ENCODE measurements at regions not wholly inside any gene's neighbourhood (a gene's known extent, or its start where the extent isn't known, plus 50 kb on each side); places are given as distances from the start of the nearest gene placed in this dataset.
"Not testable (repeated sequence)": the region's sequence is repeated elsewhere in the genome, so short reads cannot be mapped to it uniquely, and the experiment has no call there.

GRCh38 chr6:58193209-58193608 is 875.8 kb downstream of the PRIM2 start:
- BruUV-seq (replicated peaks); H3K4me3 Mint-ChIP-seq (ENCODE audit: low read depth, unreplicated experiment); H3K36me3 Mint-ChIP-seq (ENCODE audit: insufficient read depth, unreplicated experiment); intact Hi-C loops (cut with micrococcal nuclease; ENCODE audit: unreplicated experiment); CTCF ChIA-PET; H3K27me3 Mint-ChIP-seq (ENCODE audit: unreplicated experiment); H3K9me3 Mint-ChIP-seq (ENCODE audit: low read depth, unreplicated experiment); H3K27ac Mint-ChIP-seq (ENCODE audit: unreplicated experiment); DNase-seq; H3K4me1 Mint-ChIP-seq (ENCODE audit: low read depth, unreplicated experiment): not testable (repeated sequence)

GRCh38 chr6:58198301-58198700 is 880.9 kb downstream of the PRIM2 start:
- CTCF ChIA-PET = no interaction called here
- TF ChIP-seq CTCF (IDR thresholded peaks at IDR 0.05; ENCODE audit: unreplicated experiment) = no peak
- H3K27ac Mint-ChIP-seq (ENCODE audit: unreplicated experiment) = no peak overlapping the region
- H3K4me1 Mint-ChIP-seq (ENCODE audit: low read depth, unreplicated experiment) = no peaks in the 10 kb centered on the region
- H3K27me3 Mint-ChIP-seq (ENCODE audit: unreplicated experiment) = no peaks in the 10 kb centered on the region
- H3K36me3 Mint-ChIP-seq (ENCODE audit: insufficient read depth, unreplicated experiment) = no peaks in the 10 kb centered on the region
- DNase-seq = no peak
- no peaks in the 10 kb centered on the region for H3K9me3 Mint-ChIP-seq (ENCODE audit: low read depth, unreplicated experiment)
- intact Hi-C loops (cut with micrococcal nuclease; ENCODE audit: unreplicated experiment) = no loop called here
- no TSS peak for BruUV-seq (replicated peaks)
- no peak overlapping the region for H3K4me3 Mint-ChIP-seq (ENCODE audit: low read depth, unreplicated experiment)

- DNase-seq; CTCF ChIA-PET; H3K27me3 Mint-ChIP-seq (ENCODE audit: unreplicated experiment); H3K4me3 Mint-ChIP-seq (ENCODE audit: low read depth, unreplicated experiment); H3K4me1 Mint-ChIP-seq (ENCODE audit: low read depth, unreplicated experiment); intact Hi-C loops (cut with micrococcal nuclease; ENCODE audit: unreplicated experiment); H3K36me3 Mint-ChIP-seq (ENCODE audit: insufficient read depth, unreplicated experiment); BruUV-seq (replicated peaks); H3K27ac Mint-ChIP-seq (ENCODE audit: unreplicated experiment): not testable (repeated sequence)
- peaks cover 14% of the 10 kb centered on the region for H3K9me3 Mint-ChIP-seq (ENCODE audit: low read depth, unreplicated experiment)
These were observed 919.7 kb downstream of the PRIM2 start for GRCh38 chr6:58237124-58237523.

- H3K36me3 Mint-ChIP-seq (ENCODE audit: insufficient read depth, unreplicated experiment); BruUV-seq (replicated peaks); H3K4me3 Mint-ChIP-seq (ENCODE audit: low read depth, unreplicated experiment); intact Hi-C loops (cut with micrococcal nuclease; ENCODE audit: unreplicated experiment); CTCF ChIA-PET; H3K4me1 Mint-ChIP-seq (ENCODE audit: low read depth, unreplicated experiment); DNase-seq; H3K27ac Mint-ChIP-seq (ENCODE audit: unreplicated experiment); H3K27me3 Mint-ChIP-seq (ENCODE audit: unreplicated experiment): not testable (repeated sequence)
- peaks cover 15% of the 10 kb centered on the region for H3K9me3 Mint-ChIP-seq (ENCODE audit: low read depth, unreplicated experiment)
These were observed 921.0 kb downstream of the PRIM2 start for GRCh38 chr6:58238421-58238820.

- DNase-seq; intact Hi-C loops (cut with micrococcal nuclease; ENCODE audit: unreplicated experiment); H3K36me3 Mint-ChIP-seq (ENCODE audit: insufficient read depth, unreplicated experiment); CTCF ChIA-PET; H3K4me3 Mint-ChIP-seq (ENCODE audit: low read depth, unreplicated experiment); BruUV-seq (replicated peaks); H3K27ac Mint-ChIP-seq (ENCODE audit: unreplicated experiment); H3K9me3 Mint-ChIP-seq (ENCODE audit: low read depth, unreplicated experiment); H3K27me3 Mint-ChIP-seq (ENCODE audit: unreplicated experiment); H3K4me1 Mint-ChIP-seq (ENCODE audit: low read depth, unreplicated experiment): not testable (repeated sequence)
These were observed 940.2 kb downstream of the PRIM2 start for GRCh38 chr6:58257625-58258024.

- H3K4me1 Mint-ChIP-seq (ENCODE audit: low read depth, unreplicated experiment) = no peaks in the 10 kb centered on the region
- DNase-seq = no peak
- intact Hi-C loops (cut with micrococcal nuclease; ENCODE audit: unreplicated experiment) = no loop called here
- no peak overlapping the region for H3K4me3 Mint-ChIP-seq (ENCODE audit: low read depth, unreplicated experiment)
- no peak for TF ChIP-seq CTCF (IDR thresholded peaks at IDR 0.05; ENCODE audit: unreplicated experiment)
- no peak overlapping the region for H3K27ac Mint-ChIP-seq (ENCODE audit: unreplicated experiment)
- peaks cover 20% of the 10 kb centered on the region for H3K9me3 Mint-ChIP-seq (ENCODE audit: low read depth, unreplicated experiment)
- peaks cover 5% of the 10 kb centered on the region for H3K36me3 Mint-ChIP-seq (ENCODE audit: insufficient read depth, unreplicated experiment)
- no TSS peak for BruUV-seq (replicated peaks)
- CTCF ChIA-PET = no interaction called here
- H3K27me3 Mint-ChIP-seq (ENCODE audit: unreplicated experiment) = no peaks in the 10 kb centered on the region
These were observed 972.7 kb downstream of the PRIM2 start for GRCh38 chr6:58290177-58290576.

- intact Hi-C loops (cut with micrococcal nuclease; ENCODE audit: unreplicated experiment); H3K36me3 Mint-ChIP-seq (ENCODE audit: insufficient read depth, unreplicated experiment); H3K27ac Mint-ChIP-seq (ENCODE audit: unreplicated experiment); DNase-seq; BruUV-seq (replicated peaks); H3K27me3 Mint-ChIP-seq (ENCODE audit: unreplicated experiment); CTCF ChIA-PET; H3K4me1 Mint-ChIP-seq (ENCODE audit: low read depth, unreplicated experiment); H3K4me3 Mint-ChIP-seq (ENCODE audit: low read depth, unreplicated experiment): not testable (repeated sequence)
- peaks cover 20% of the 10 kb centered on the region for H3K9me3 Mint-ChIP-seq (ENCODE audit: low read depth, unreplicated experiment)
These were observed 973.9 kb downstream of the PRIM2 start for GRCh38 chr6:58291319-58291718.

GRCh38 chr6:58307901-58308300 is 990.5 kb downstream of the PRIM2 start:
- H3K27ac Mint-ChIP-seq (ENCODE audit: unreplicated experiment); H3K36me3 Mint-ChIP-seq (ENCODE audit: insufficient read depth, unreplicated experiment); CTCF ChIA-PET; H3K9me3 Mint-ChIP-seq (ENCODE audit: low read depth, unreplicated experiment); H3K4me1 Mint-ChIP-seq (ENCODE audit: low read depth, unreplicated experiment); DNase-seq; intact Hi-C loops (cut with micrococcal nuclease; ENCODE audit: unreplicated experiment); H3K4me3 Mint-ChIP-seq (ENCODE audit: low read depth, unreplicated experiment); BruUV-seq (replicated peaks); H3K27me3 Mint-ChIP-seq (ENCODE audit: unreplicated experiment): not testable (repeated sequence)

GRCh38 chr6:58332108-58332507 is 1014.7 kb downstream of the PRIM2 start:
- H3K27ac Mint-ChIP-seq (ENCODE audit: unreplicated experiment); BruUV-seq (replicated peaks): not testable (repeated sequence)

More at GRCh38 chr6:58332108-58332507, 1014.7 kb downstream of the PRIM2 start:
- H3K4me3 Mint-ChIP-seq (ENCODE audit: low read depth, unreplicated experiment); H3K36me3 Mint-ChIP-seq (ENCODE audit: insufficient read depth, unreplicated experiment); intact Hi-C loops (cut with micrococcal nuclease; ENCODE audit: unreplicated experiment); H3K4me1 Mint-ChIP-seq (ENCODE audit: low read depth, unreplicated experiment); CTCF ChIA-PET; DNase-seq; H3K9me3 Mint-ChIP-seq (ENCODE audit: low read depth, unreplicated experiment); H3K27me3 Mint-ChIP-seq (ENCODE audit: unreplicated experiment): not testable (repeated sequence)
